OCI-LY7 (cell line): ENCODE measurements at regions not wholly inside any gene's neighbourhood (a gene's known extent, or its start where the extent isn't known, plus 50 kb on each side); places are given as distances from the start of the nearest gene placed in this dataset.

ENCODE experiments used
- CTCF ChIP-seq: fragments of 200-600 bp; sonication (generic); conservative IDR thresholded peaks from 2 replicates; pipeline ENCODE4 v1.5.1; 2014; ENCODE audit warnings: mild to moderate bottlenecking, antibody characterized with exemption, low read length, moderate library complexity, mixed read lengths
- EZH2phosphoT487 ChIP-seq: fragments of 200-600 bp; sonication (generic); IDR thresholded peaks from 2 replicates; pipeline ENCODE4 v1.6.1; 2018; ENCODE audit warnings: low read depth, borderline replicate concordance, mild to moderate bottlenecking, mixed run types, antibody characterized with exemption, low read length, moderate library complexity, mixed read lengths

DNA sequence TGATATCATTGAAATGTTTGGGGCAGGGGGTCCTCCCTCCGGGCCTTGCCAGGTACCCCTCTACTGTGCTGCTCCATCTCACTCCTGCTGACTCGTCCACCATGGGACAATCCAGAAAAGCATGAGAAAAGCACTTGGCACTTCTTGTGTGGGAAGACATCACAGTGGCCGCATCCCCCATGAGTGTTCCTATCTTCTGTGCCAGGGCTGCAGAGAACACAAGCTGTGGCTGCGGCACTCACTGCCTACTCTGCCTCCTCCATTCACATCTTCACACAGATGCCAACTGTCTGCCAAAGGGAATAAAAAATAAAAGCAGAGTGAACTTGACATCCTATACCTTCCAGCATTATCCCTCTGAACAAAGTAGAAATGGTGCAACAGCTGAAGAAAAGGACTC, 117.4 kb upstream of the PROKR2 start:
- TF ChIP-seq CTCF (no peak), EZH2phosphoT487 (no peak)
